ENCODE measurements at regions not wholly inside any gene's neighbourhood (a gene's known extent, or its start where the extent isn't known, plus 50 kb on each side); places are given as distances from the start of the nearest gene placed in this dataset.
"Not testable (repeated sequence)": the region's sequence is repeated elsewhere in the genome, so short reads cannot be mapped to it uniquely, and the experiment has no call there.

- no peak overlapping the region for H3K4me2 ChIP-seq (replicated peaks; ENCODE audit: extremely low read depth, low read length, poor library complexity, severe bottlenecking)
- H4K20me1 ChIP-seq (ENCODE audit: insufficient read depth, low read length) = no peaks in the 10 kb centered on the region
- no peaks in the 10 kb centered on the region for H3K36me3 Mint-ChIP-seq
- H3K4me3 ChIP-seq (replicated peaks in 1 of 3; ENCODE audit: low read depth in 2 of 3, low read length in 3 of 3) = no peak overlapping the region
- no peaks in the 10 kb centered on the region for H3K4me1 ChIP-seq (ENCODE audit: control insufficient read depth in 1 of 2, insufficient read depth in 2 of 2, low read length in 2 of 2)
- no peak overlapping the region for H3K27ac Mint-ChIP-seq
- no peak overlapping the region for H3K4me3 Mint-ChIP-seq
- intact Hi-C loops (cut with micrococcal nuclease) = no loop called here
- no peaks in the 10 kb centered on the region for H3K36me3 ChIP-seq (replicated peaks in 1 of 2; ENCODE audit: control insufficient read depth in 1 of 2, insufficient read depth in 2 of 2, low read length in 2 of 2)
- no peak overlapping the region for H3K9ac ChIP-seq (ENCODE audit: insufficient read depth, low read length, poor library complexity, severe bottlenecking)
- H2AFZ ChIP-seq (ENCODE audit: insufficient read depth, low read depth, low read length, poor library complexity, severe bottlenecking) = no peak overlapping the region
- no peak for DNase-seq
- no peaks in the 10 kb centered on the region for H3K27me3 ChIP-seq (ENCODE audit: control insufficient read depth in 2 of 2, insufficient read depth in 2 of 2, low read length in 2 of 2)
- H3K79me2 ChIP-seq (ENCODE audit: insufficient read depth, low read length) = no peaks in the 10 kb centered on the region
- H3K27me3 Mint-ChIP-seq (ENCODE audit: low read depth in 3 of 3) = peaks cover 3 to 7% (median 4%) of the 10 kb centered on the region in 3 donors
- no peaks in the 10 kb centered on the region for H3K9me3 ChIP-seq (replicated peaks in 1 of 2; ENCODE audit: control insufficient read depth in 1 of 2, insufficient read depth in 1 of 2, low read length in 2 of 2)
- H3K9me3 Mint-ChIP-seq = peaks cover 0 to 5% (median 0%) of the 10 kb centered on the region in 7 donors
- TF ChIP-seq CTCF (IDR thresholded peaks at IDR 0.05) = no peak
- WGBS (ENCODE audit: insufficient coverage) = 79% methylated on average over 3 of the region's 3 CpGs
- H3K27ac ChIP-seq (ENCODE audit: low read depth in 1 of 2, low read length in 2 of 2) = no peak overlapping the region
- H3K4me1 Mint-ChIP-seq = no peaks in the 10 kb centered on the region
These were observed 105.8 kb downstream of the SPP2 start for GRCh38 chr2:234156326-234156725.

DNA sequence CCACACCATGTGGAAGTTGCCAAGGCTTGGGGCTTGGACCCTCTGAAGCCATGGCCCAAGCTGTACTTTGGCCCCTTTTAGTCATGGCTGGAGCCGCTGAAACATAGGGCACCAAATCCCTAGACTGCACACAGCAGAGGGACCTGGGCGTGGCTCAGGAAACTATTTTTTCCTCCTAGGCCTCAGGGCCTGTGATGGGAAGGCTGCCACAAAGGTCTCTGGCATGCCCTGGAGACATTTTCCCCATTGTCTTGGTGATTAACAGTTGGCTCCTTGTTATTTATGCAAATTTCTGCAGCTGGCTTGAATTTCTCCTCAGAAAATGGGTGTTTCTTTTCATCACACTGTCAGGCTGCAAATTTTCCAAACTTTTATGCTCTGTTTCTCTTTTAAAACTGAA, 102.3 kb downstream of the SPP2 start:
- H3K36me3 Mint-ChIP-seq; H3K27me3 ChIP-seq (ENCODE audit: control insufficient read depth in 2 of 2, insufficient read depth in 2 of 2, low read length in 2 of 2); H3K4me2 ChIP-seq (replicated peaks; ENCODE audit: extremely low read depth, low read length, poor library complexity, severe bottlenecking); H3K4me1 ChIP-seq (ENCODE audit: control insufficient read depth in 1 of 2, insufficient read depth in 2 of 2, low read length in 2 of 2); H3K9me3 Mint-ChIP-seq; H3K4me3 ChIP-seq (replicated peaks in 1 of 3; ENCODE audit: low read depth in 2 of 3, low read length in 3 of 3); H2AFZ ChIP-seq (ENCODE audit: insufficient read depth, low read depth, low read length, poor library complexity, severe bottlenecking); H3K9ac ChIP-seq (ENCODE audit: insufficient read depth, low read length, poor library complexity, severe bottlenecking); H4K20me1 ChIP-seq (ENCODE audit: insufficient read depth, low read length); H3K4me3 Mint-ChIP-seq; H3K36me3 ChIP-seq (replicated peaks in 1 of 2; ENCODE audit: control insufficient read depth in 1 of 2, insufficient read depth in 2 of 2, low read length in 2 of 2); H3K79me2 ChIP-seq (ENCODE audit: insufficient read depth, low read length); H3K9me3 ChIP-seq (replicated peaks in 1 of 2; ENCODE audit: control insufficient read depth in 1 of 2, insufficient read depth in 1 of 2, low read length in 2 of 2); DNase-seq; H3K27ac Mint-ChIP-seq; intact Hi-C loops (cut with micrococcal nuclease); H3K4me1 Mint-ChIP-seq; H3K27ac ChIP-seq (ENCODE audit: low read depth in 1 of 2, low read length in 2 of 2): not testable (repeated sequence)
- 83% methylated on average over 2 of the region's 2 CpGs for WGBS (ENCODE audit: insufficient coverage)
- peaks cover 2 to 12% (median 7%) of the 10 kb centered on the region in 3 donors for H3K27me3 Mint-ChIP-seq (ENCODE audit: low read depth in 3 of 3)
